Posterior vena cava (tissue), 2 donors: ENCODE measurements at regions not wholly inside any gene's neighbourhood (a gene's known extent, or its start where the extent isn't known, plus 50 kb on each side); places are given as distances from the start of the nearest gene placed in this dataset.
"Not testable (repeated sequence)": the region's sequence is repeated elsewhere in the genome, so short reads cannot be mapped to it uniquely, and the experiment has no call there.

Source experiments
- DNase-seq: peaks from one replicate; pipeline ENCODE4 v3.0.0-alpha.2; 2020; ENCODE audit warnings: low spot score
- intact Hi-C, 2 donors: fragments of 100-400 bp; cut with DNase I; formaldehyde crosslinking; loops; one replicate each; pipeline versions ENCODE4 v1.14.1 to v1.14.2; 2022 to 2023
- donor health status: DM: yes; HTN: yes; CAD: no.
- donor health status: DM: yes; HTN: yes; CAD: no.

DNA sequence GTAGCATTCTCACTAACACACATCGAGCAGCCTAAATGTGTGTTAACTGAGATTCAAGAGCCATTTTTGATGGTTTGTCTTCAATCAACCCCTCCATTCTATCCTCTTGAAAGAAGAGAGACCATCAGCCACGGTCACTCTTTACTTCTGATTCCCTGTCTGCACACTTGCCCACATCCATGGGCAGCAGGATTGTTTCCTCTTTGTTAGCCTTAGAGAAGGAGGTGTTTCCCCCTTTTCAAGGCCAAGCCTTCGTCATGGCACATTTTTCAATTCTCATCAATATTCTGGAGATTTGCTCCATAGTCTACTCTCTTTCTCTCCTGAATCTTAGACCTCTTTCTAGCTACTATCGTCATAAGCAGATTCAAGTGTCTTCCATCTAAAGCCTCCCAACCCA, 522.4 kb upstream of the NAALADL2 start:
- no peak for DNase-seq
- intact Hi-C loops, result no loop called here

DNA sequence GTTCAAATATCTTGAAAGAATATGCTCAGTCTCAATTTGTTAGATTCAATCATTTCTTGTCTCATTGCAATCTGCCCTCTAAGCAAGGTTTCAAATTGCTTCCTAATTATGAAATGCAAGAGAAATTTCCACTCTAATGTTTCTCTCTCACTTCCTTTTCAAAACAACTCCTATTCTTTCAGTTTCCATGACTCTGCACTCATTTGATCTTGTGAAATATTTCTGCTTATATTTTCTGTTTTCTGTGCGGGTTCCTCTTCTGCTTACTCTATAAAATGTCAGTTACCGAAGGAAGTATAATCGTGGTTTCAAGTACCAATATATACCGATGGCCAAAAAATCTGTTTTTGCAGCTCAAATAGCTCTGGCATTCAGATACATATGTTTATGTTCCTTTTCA, 521.9 kb upstream of the NAALADL2 start:
- intact Hi-C loops, result no loop called here
- no peak for DNase-seq

GRCh38 chr3:174340624-174341587, 518.2 kb upstream of the NAALADL2 start:
- DNase-seq, result no peak
- intact Hi-C loops, result no loop called here

DNA sequence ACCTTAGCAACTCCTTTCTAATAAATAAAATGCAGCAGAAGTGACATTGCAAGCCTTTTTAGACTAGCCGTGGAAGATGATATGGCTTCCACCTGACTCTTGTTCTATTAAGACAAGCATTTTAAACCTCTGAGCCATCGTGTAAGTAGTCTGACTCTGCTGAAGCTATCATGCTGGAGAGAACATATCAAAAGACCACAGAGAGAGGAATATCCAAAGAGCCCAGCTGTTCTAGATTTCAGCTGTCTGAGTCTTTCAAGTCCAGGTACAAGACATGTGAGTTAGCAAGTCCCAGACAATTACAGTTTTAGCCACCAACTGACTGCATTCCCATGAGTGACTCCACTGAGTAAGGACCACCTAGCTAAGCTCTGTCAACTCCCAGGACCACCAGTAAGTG, 517.0 kb upstream of the NAALADL2 start:
- intact Hi-C loops, result no loop called here
- no peak for DNase-seq

- intact Hi-C loops, result loop anchor here in 1 of 2 donors (1.0 kb wide), 1 partner anchor 27 kb away; no protein-coding TSS in a partner anchor
Measured at GRCh38 chr3:174342941-174343501, 516.1 kb upstream of the NAALADL2 start.

DNA sequence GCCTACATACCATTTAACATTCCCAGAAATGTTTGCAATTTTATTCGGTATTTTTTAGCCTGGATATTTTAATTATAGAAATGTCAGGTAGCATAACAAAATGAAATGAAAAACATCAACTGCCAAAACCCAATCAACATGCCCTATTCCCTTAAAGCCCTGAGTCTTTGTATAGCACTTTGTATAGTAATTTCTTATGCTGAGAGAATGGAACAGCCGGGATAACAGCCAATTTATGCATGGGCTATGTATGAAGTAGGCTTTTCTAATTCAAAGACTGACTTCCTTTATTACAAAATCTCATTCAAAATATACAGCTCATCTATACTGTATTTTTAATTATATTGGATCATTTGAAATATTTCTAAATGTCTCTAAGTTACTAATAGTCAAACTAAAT, 513.0 kb upstream of the NAALADL2 start:
- intact Hi-C loops, result no loop called here
- DNase-seq, result no peak

More at GRCh38 chr3:174342941-174343501, 516.1 kb upstream of the NAALADL2 start:
- no peak for DNase-seq

- intact Hi-C loops, result no loop called here
- no peak for DNase-seq
Measured at GRCh38 chr3:174346571-174346970, 512.6 kb upstream of the NAALADL2 start.

DNA sequence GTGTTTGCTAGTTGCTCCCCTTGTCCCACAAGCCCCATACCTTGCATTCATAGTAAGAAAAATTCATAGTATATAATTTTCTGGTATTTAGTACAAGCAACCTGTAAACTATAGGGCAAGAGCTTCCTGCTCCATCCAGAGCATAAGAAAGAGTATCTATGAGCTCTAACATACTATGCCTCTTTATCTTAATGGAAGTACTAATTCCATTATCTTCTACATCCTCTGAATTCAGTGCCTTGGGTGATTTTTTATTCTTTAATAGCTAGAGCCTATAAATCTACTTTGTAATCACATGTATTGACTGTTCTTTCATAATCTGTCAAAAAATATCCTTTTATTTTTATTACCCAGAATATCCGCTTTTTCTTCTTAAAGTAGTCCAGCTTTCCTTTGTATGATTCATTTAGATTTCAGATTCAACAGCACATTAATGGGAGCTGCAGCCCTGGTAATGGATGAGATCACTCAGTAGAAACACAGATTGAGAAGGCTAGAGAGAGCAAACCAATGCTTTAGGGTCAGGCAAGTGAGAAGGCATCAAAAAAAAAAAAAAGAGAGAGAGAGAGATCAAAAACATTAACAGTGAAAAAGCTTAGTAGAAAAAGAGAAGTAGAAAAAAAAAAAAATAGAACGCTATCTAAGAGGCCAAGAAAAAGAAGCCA, 511.5 kb upstream of the NAALADL2 start:
- intact Hi-C loops, result no loop called here
- no peak for DNase-seq

DNA sequence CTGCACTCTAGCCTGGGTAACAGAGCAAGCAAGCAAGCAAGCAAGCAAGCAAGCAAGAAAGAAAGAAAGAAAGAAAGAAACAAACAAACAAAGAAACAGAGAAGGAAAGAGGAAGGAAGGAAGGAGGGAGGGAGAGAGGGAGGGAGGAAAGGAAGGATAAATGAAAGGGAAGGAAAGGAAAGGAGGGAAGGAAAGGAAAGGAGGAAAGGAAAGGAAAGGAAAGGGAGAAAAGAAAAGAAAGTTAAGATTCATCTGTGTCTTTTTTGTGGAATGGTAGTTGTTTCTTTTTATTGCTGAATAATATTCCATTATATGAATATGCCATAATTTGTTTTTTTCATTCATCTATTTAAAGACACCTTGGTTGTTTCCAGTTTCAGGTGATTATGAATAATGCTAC, 506.9 kb upstream of the NAALADL2 start:
- intact Hi-C loops, result no loop called here
- DNase-seq, result no peak

- no peak for DNase-seq
- intact Hi-C loops, result no loop called here
Measured at GRCh38 chr3:174355505-174355904, 503.6 kb upstream of the NAALADL2 start.

DNA sequence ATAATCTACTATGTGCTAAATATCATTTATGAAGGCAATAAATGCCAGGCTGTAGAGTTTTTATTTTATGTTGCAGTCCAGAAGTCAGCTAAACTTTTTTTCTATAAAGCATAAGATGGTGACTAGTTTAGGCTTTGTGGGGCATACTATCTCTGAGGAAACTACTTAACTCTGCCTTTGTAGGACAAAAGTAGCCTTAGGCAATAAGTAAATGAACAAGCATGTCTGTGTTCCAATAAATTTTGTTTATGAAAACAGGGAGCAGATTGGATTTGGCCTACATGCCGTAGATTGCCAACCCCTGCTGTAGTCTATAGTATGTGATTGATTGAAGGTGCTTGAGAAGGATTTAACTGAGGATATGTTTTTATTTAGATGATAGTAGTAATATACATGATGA, 502.5 kb upstream of the NAALADL2 start:
- no peak for DNase-seq
- intact Hi-C loops, result no loop called here

- intact Hi-C loops, result no loop called here
- DNase-seq, result no peak
Measured at GRCh38 chr3:174358252-174358651, 500.9 kb upstream of the NAALADL2 start.

DNA sequence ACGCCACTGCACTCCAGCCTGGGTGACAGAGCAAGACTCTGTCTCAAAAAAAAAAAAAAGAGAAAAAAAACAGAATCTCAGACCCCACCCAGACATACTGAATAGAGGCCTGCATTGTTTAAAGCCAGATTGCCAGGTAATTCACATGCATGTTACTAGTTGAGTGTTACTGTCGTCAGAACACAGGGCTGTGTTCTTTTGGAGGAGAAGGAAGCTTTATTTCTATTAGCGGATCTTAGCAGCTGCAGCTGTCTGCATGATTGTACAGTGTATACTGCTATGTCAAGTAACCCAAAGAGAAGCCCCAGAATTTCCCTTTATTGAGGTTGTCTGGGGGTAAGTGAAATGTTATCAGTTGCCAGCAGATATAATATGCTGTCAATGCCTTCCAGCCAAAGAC, 496.6 kb upstream of the NAALADL2 start:
- no peak for DNase-seq
- intact Hi-C loops, result no loop called here

DNA sequence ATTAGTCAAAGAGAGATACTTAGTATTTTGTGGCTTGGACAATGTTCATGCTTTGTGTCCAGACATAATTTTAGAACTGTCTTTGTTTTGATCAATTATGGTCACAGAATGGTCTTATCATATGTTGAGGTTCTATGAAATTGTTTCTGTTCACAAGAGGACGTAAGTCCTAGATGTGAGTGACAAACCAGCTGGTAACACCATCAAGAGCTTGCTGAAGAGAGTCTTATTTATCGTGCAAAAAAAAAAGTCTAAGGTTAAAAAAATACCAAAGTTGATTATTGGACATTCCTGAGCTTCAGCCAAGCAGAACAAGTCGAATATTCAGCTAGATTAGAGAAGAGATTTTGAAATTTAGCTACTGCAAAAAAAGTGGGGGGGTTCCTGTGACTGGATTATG, 495.9 kb upstream of the NAALADL2 start:
- intact Hi-C loops, result no loop called here

GRCh38 chr3:174365796-174366195, 493.3 kb upstream of the NAALADL2 start:
- intact Hi-C loops, result loop anchor here in 1 of 2 donors (1.0 kb wide), 1 partner anchor 8 kb away; no protein-coding TSS in a partner anchor

More for the DNA sequence above, 495.9 kb upstream of the NAALADL2 start:
- no peak for DNase-seq

DNA sequence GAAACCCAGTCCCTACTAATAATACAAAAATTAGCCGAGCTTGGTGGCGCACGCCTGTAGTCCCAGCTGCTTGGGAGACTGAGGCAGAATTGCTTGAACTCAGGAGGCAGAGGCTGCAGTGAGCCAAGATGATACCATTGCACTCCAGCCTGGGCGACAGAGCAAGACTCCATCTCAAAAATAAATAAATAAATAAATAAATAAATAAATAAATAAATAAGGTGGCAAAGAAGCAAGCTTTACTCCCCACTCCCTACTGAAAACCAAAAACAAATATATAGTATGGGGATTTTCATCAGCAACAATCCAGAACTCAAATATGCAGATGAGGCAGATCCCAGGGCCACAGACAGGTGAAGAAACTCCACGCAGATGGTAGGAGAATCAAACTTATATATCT, 492.2 kb upstream of the NAALADL2 start:
- DNase-seq, intact Hi-C loops: not testable (repeated sequence)

More at GRCh38 chr3:174365796-174366195, 493.3 kb upstream of the NAALADL2 start:
- DNase-seq, result no peak

- intact Hi-C loops, result loop anchor here in 1 of 2 donors (5.0 kb wide), 1 partner anchor 1501 kb away; no protein-coding TSS in a partner anchor
- no peak for DNase-seq
Measured at GRCh38 chr3:174376346-174376745, 482.8 kb upstream of the NAALADL2 start.

DNA sequence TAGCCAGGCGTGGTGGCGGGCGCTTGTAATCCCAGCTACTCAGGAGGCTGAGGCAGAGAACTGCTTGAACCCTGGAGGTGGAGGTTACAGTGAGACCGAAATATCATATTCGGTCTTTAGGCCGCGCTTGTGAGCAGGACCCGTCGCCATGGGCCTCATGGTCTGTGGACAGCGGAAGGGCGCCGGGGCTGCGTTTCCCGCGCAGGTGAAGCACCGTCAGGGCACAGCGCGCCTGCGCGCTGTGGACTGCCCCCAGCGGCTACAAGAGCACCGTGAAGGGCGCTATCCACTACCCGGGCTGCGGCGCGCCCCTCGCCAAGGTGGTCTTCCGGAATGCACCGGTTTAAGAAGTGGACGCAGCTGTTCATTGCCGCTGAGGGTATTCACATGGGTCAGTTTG, 482.0 kb upstream of the NAALADL2 start:
- intact Hi-C loops, result loop anchor here in 1 of 2 donors (5.0 kb wide), 1 partner anchor 1500 kb away; no protein-coding TSS in a partner anchor
- DNase-seq, result no peak

- DNase-seq, result peak; percentile 67
- intact Hi-C loops, result loop anchor here in 1 of 2 donors (5.0 kb wide), 1 partner anchor 1500 kb away; no protein-coding TSS in a partner anchor
Measured at GRCh38 chr3:174377684-174378083, 481.4 kb upstream of the NAALADL2 start.

DNA sequence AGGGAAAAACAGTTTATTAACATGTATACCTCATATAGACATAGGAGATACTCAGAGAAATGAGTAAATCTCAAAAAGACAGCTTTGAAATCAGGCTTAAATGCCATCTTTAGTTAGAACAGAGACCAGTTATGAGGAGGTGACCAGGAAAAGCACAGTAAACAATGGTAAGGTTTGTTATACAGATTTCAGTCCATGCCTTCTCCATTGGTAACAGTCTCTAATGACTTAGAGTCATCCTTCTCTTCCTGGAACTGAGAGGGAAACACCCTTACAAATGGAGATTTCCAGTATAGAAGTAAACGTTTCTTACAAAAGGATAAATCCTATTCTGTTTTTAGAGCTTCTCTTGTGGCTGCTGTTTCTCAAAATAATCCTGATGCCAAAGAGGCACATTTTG, 476.3 kb upstream of the NAALADL2 start:
- intact Hi-C loops, result no loop called here
- no peak for DNase-seq
